NCI-H187 treated with DMSO at 0.1 percent for 48 hours (cell line): ENCODE measurements at regions not wholly inside any gene's neighbourhood (a gene's known extent, or its start where the extent isn't known, plus 50 kb on each side); places are given as distances from the start of the nearest gene placed in this dataset.
"Not testable (repeated sequence)": the region's sequence is repeated elsewhere in the genome, so short reads cannot be mapped to it uniquely, and the experiment has no call there.

Experiments used
- DNase-seq: peaks from one replicate; lab custom pipeline; 2025; lab: John Stamatoyannopoulos, UW

GRCh38 chr21:19995253-19995652, 1003.0 kb upstream of the NCAM2 start:
- no peak for DNase-seq

GRCh38 chr21:19998453-19998852, 999.8 kb upstream of the NCAM2 start:
- no peak for DNase-seq

- no peak for DNase-seq
These were observed 998.6 kb upstream of the NCAM2 start for GRCh38 chr21:19999369-20000272.

GRCh38 chr21:20004367-20004766, 993.8 kb upstream of the NCAM2 start:
- no peak for DNase-seq

- DNase-seq = no peak
These were observed 987.5 kb upstream of the NCAM2 start for GRCh38 chr21:20010691-20011200.

- no peak for DNase-seq
These were observed 984.4 kb upstream of the NCAM2 start for GRCh38 chr21:20013851-20014250.

- no peak for DNase-seq
These were observed 981.7 kb upstream of the NCAM2 start for GRCh38 chr21:20016435-20017005.

- no peak for DNase-seq
These were observed 978.2 kb upstream of the NCAM2 start for GRCh38 chr21:20020026-20020425.

- no peak for DNase-seq
These were observed 975.0 kb upstream of the NCAM2 start for GRCh38 chr21:20023193-20023592.

- no peak for DNase-seq
These were observed 973.5 kb upstream of the NCAM2 start for GRCh38 chr21:20024741-20025140.

GRCh38 chr21:20026543-20026942, 971.7 kb upstream of the NCAM2 start:
- no peak for DNase-seq

GRCh38 chr21:20030390-20030789, 967.8 kb upstream of the NCAM2 start:
- DNase-seq = no peak

GRCh38 chr21:20031807-20032206, 966.4 kb upstream of the NCAM2 start:
- no peak for DNase-seq

- no peak for DNase-seq
These were observed 957.4 kb upstream of the NCAM2 start for GRCh38 chr21:20040768-20041167.

GRCh38 chr21:20045197-20045596, 953.0 kb upstream of the NCAM2 start:
- no peak for DNase-seq

GRCh38 chr21:20048130-20048837, 949.9 kb upstream of the NCAM2 start:
- not testable (repeated sequence) for DNase-seq

- no peak for DNase-seq
These were observed 914.9 kb upstream of the NCAM2 start for GRCh38 chr21:20083336-20083735.

GRCh38 chr21:20083925-20084324, 914.3 kb upstream of the NCAM2 start:
- DNase-seq = no peak

GRCh38 chr21:20086508-20086907, 911.7 kb upstream of the NCAM2 start:
- no peak for DNase-seq

- DNase-seq = no peak
These were observed 891.8 kb upstream of the NCAM2 start for GRCh38 chr21:20106368-20106767.

- no peak for DNase-seq
These were observed 890.2 kb upstream of the NCAM2 start for GRCh38 chr21:20108016-20108415.

- DNase-seq = no peak
These were observed 889.2 kb upstream of the NCAM2 start for GRCh38 chr21:20108976-20109540.
